DOHH2 (cell line): ENCODE measurements at regions not wholly inside any gene's neighbourhood (a gene's known extent, or its start where the extent isn't known, plus 50 kb on each side); places are given as distances from the start of the nearest gene placed in this dataset.

Source experiments
- H3F3A ChIP-seq: fragments of 200-600 bp; sonication (generic), shearing (Covaris generic); 2 replicates; pipeline ENCODE4 v1.6.0; 2016; ENCODE audit warnings: antibody characterized with exemption, mild to moderate bottlenecking; ENCODE audit not compliant: control insufficient read depth, insufficient read depth
- H3K27ac ChIP-seq: fragments of 200-600 bp; sonication (generic); 2 replicates; pipeline ENCODE4 v1.5.1; 2014; ENCODE audit warnings: low read depth, mild to moderate bottlenecking, low read length, moderate library complexity
- H3K27me3 ChIP-seq: fragments of 200-600 bp; sonication (generic); 2 replicates; pipeline ENCODE4 v1.6.1; 2014; ENCODE audit warnings: mild to moderate bottlenecking, low read length, mixed read lengths; ENCODE audit not compliant: control insufficient read depth
- H3K36me3 ChIP-seq: fragments of 200-600 bp; sonication (generic); 2 replicates; pipeline ENCODE4 v1.6.1; 2014; ENCODE audit warnings: mild to moderate bottlenecking, low read length, moderate library complexity, mixed read lengths; ENCODE audit not compliant: control insufficient read depth
- H3K4me1 ChIP-seq: fragments of 200-600 bp; sonication (generic); 2 replicates; pipeline ENCODE4 v1.6.1; 2014; ENCODE audit warnings: mild to moderate bottlenecking, low read length, mixed read lengths; ENCODE audit not compliant: control insufficient read depth
- H3K4me2 ChIP-seq: fragments of 200-600 bp; sonication (generic); 2 replicates; pipeline ENCODE4 v1.6.0; 2014; ENCODE audit warnings: mild to moderate bottlenecking, low read length, moderate library complexity
- H3K4me3 ChIP-seq: fragments of 200-600 bp; sonication (generic); 2 replicates; pipeline ENCODE4 v1.5.1; 2014; ENCODE audit warnings: mild to moderate bottlenecking, low read length, mixed read lengths
- H3K79me2 ChIP-seq: fragments of 200-600 bp; sonication (generic); 2 replicates; pipeline ENCODE4 v1.6.1; 2014; ENCODE audit warnings: mild to moderate bottlenecking, low read length, mixed read lengths; ENCODE audit not compliant: control insufficient read depth
- H3K9me2 ChIP-seq: fragments of 200-600 bp; sonication (generic); replicated peaks from 2 replicates; pipeline ENCODE4 v1.6.1; 2014; ENCODE audit warnings: mild to moderate bottlenecking, low read length, mixed read lengths; ENCODE audit not compliant: control insufficient read depth
- H3K9me3 ChIP-seq: fragments of 200-600 bp; sonication (generic); 2 replicates; pipeline ENCODE4 v1.6.1; 2014; ENCODE audit warnings: antibody characterized with exemption, low read length, mixed read lengths; ENCODE audit not compliant: control insufficient read depth, insufficient read depth
- H4K20me1 ChIP-seq: fragments of 200-600 bp; sonication (generic); 2 replicates; pipeline ENCODE4 v1.6.0; 2014; ENCODE audit warnings: low read depth, mild to moderate bottlenecking, antibody characterized with exemption, low read length, moderate library complexity; ENCODE audit not compliant: control insufficient read depth, insufficient read depth
- EZH2phosphoT487 ChIP-seq: fragments of 200-600 bp; sonication (generic); IDR thresholded peaks from 2 replicates; pipeline ENCODE4 v1.6.1; 2017; ENCODE audit warnings: borderline replicate concordance, mild to moderate bottlenecking, antibody characterized with exemption, low read length, moderate library complexity, mixed read lengths
- TF ChIP-seq, protein P1 (sequence below): fragments of 200-600 bp; sonication (generic); IDR thresholded peaks from one replicate; pipeline ENCODE4 v1.5.1; 2014; ENCODE audit warnings: antibody characterized with exemption, mild to moderate bottlenecking, low read depth, low read length; ENCODE audit not compliant: poor library complexity, severe bottlenecking

GRCh38 chr7:81430150-81430549 lies 339.7 kb downstream of the HGF start:
- Histone ChIP-seq H3K36me3 (no peaks in the 10 kb centered on the region), H3K27ac (no peak overlapping the region)
- TF ChIP-seq EZH2phosphoT487, result no peak
- TF ChIP-seq, protein P1, sequence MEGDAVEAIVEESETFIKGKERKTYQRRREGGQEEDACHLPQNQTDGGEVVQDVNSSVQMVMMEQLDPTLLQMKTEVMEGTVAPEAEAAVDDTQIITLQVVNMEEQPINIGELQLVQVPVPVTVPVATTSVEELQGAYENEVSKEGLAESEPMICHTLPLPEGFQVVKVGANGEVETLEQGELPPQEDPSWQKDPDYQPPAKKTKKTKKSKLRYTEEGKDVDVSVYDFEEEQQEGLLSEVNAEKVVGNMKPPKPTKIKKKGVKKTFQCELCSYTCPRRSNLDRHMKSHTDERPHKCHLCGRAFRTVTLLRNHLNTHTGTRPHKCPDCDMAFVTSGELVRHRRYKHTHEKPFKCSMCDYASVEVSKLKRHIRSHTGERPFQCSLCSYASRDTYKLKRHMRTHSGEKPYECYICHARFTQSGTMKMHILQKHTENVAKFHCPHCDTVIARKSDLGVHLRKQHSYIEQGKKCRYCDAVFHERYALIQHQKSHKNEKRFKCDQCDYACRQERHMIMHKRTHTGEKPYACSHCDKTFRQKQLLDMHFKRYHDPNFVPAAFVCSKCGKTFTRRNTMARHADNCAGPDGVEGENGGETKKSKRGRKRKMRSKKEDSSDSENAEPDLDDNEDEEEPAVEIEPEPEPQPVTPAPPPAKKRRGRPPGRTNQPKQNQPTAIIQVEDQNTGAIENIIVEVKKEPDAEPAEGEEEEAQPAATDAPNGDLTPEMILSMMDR, result no peak

GRCh38 chr7:81427461-81427860 lies 342.4 kb downstream of the HGF start:
- no peaks in the 10 kb centered on the region for H3F3A ChIP-seq
- no peaks in the 10 kb centered on the region for H3K4me1 ChIP-seq
- H3K9me2 ChIP-seq, result no peaks in the 10 kb centered on the region; the same call in 1 of the 2 replicates
- no peak overlapping the region for H3K27ac ChIP-seq
- H4K20me1 ChIP-seq, result no peaks in the 10 kb centered on the region
- H3K4me2 ChIP-seq, result no peak overlapping the region
- no peaks in the 10 kb centered on the region for H3K36me3 ChIP-seq
- no peak overlapping the region for H3K4me3 ChIP-seq
- H3K9me3 ChIP-seq, result no peaks in the 10 kb centered on the region
- TF ChIP-seq, protein P1, result no peak
- TF ChIP-seq EZH2phosphoT487, result no peak
- H3K79me2 ChIP-seq, result no peaks in the 10 kb centered on the region
- 0 out of 2 replicates have a peak, but pooled peaks cover 2% of the 10 kb centered on the region for H3K27me3 ChIP-seq

More at GRCh38 chr7:81430150-81430549, 339.7 kb downstream of the HGF start:
- no peaks in the 10 kb centered on the region for H4K20me1 ChIP-seq
- H3K79me2 ChIP-seq, result no peaks in the 10 kb centered on the region
- H3K4me2 ChIP-seq, result no peak overlapping the region
- H3K9me3 ChIP-seq, result no peaks in the 10 kb centered on the region
- H3K4me1 ChIP-seq, result no peaks in the 10 kb centered on the region
- no peak overlapping the region for H3K4me3 ChIP-seq
- H3K9me2 ChIP-seq, result no peaks in the 10 kb centered on the region; the same call in 1 of the 2 replicates
- 0 out of 2 replicates have a peak, but pooled peaks cover 2% of the 10 kb centered on the region for H3K27me3 ChIP-seq
- no peaks in the 10 kb centered on the region for H3F3A ChIP-seq

GRCh38 chr7:81420526-81421226 lies 349.2 kb downstream of the HGF start:
- no peaks in the 10 kb centered on the region for H3K36me3 ChIP-seq
- H3K4me2 ChIP-seq, result no peak overlapping the region
- H3F3A ChIP-seq, result no peaks in the 10 kb centered on the region
- no peaks in the 10 kb centered on the region for H3K4me1 ChIP-seq
- H3K9me3 ChIP-seq, result no peaks in the 10 kb centered on the region
- no peaks in the 10 kb centered on the region for H3K27me3 ChIP-seq
- no peak overlapping the region for H3K27ac ChIP-seq
- H4K20me1 ChIP-seq, result no peaks in the 10 kb centered on the region
- no peak overlapping the region for H3K4me3 ChIP-seq
- TF ChIP-seq, protein P1, result no peak
- TF ChIP-seq EZH2phosphoT487, result no peak
- H3K79me2 ChIP-seq, result no peaks in the 10 kb centered on the region
- no peaks in the 10 kb centered on the region; the same call in 1 of the 2 replicates for H3K9me2 ChIP-seq
